Hindlimb muscle (tissue), 1 donor: ENCODE measurements at regions not wholly inside any gene's neighbourhood (a gene's known extent, or its start where the extent isn't known, plus 50 kb on each side); places are given as distances from the start of the nearest gene placed in this dataset.

Source experiments
- DNase-seq: peaks from one replicate; pipeline ENCODE4 v3.0.0-alpha.2; 2013

- peak; percentile 63 for DNase-seq
These were observed 102.3 kb upstream of the TMPRSS2 start for GRCh38 chr21:41610042-41610839.

- DNase-seq: no peak
These were observed 98.7 kb upstream of the TMPRSS2 start for GRCh38 chr21:41606706-41607105.

- no peak for DNase-seq
These were observed 98.0 kb upstream of the TMPRSS2 start for GRCh38 chr21:41605934-41606285.

DNA sequence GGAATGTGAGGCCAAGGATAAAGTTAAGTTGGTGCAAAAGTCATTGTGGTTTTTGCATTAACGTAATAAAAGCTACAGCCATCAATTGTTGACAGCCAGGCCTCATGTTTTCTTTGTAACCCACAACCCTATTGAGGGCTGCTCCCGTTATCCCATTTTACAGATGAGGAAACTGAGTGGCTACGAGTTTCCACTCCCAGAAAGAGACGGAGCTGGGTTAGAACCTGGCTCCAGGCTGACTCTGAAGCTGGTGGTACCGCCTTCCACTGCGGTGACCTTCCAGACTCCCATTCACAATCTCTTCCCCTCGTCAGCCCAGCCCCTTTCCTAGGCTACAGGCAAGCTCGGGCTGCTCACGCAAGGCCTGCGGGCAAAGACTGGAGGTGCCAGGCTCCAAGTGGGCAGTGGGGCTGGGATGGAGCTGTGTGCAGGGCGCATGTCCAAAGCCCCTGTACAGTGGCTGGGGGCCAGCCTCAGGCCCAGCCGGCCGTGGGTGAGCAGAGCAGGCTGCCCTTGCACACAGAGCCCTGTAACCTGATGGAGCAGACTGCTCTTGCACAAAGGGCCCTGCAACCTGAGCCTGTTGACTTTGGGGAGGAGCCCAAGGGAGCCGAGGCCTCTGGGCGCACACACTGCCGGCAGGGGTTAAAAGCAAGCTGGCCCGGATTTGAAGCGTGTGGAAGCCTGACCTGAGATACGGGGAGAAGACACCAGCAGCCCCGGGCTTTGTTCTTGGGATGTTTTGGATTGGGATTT, 97.4 kb upstream of the TMPRSS2 start:
- DNase-seq: no peak

- no peak for DNase-seq
These were observed 96.7 kb upstream of the TMPRSS2 start for GRCh38 chr21:41604583-41605041.

DNA sequence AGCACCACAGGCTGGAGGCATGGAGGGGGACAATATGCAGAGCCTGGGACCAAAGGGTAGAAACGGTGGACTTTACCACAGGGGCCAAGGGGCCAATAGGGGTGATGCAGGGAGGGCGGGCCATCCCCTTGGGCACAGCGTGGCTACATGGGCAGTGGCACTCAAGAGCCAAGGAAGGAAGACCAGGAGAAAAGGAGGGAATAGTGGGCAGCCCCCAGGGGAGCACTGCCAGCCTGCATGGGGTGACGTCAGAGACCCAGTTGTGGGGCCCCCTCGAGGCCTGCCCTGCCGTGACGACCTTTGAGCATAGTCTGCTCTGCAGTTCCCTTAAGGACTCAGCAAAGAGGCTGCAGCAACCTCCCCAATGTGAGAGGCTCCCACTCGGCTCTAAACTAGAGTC, 95.5 kb upstream of the TMPRSS2 start:
- DNase-seq: no peak

GRCh38 chr21:41602531-41602930, 94.6 kb upstream of the TMPRSS2 start:
- no peak for DNase-seq

DNA sequence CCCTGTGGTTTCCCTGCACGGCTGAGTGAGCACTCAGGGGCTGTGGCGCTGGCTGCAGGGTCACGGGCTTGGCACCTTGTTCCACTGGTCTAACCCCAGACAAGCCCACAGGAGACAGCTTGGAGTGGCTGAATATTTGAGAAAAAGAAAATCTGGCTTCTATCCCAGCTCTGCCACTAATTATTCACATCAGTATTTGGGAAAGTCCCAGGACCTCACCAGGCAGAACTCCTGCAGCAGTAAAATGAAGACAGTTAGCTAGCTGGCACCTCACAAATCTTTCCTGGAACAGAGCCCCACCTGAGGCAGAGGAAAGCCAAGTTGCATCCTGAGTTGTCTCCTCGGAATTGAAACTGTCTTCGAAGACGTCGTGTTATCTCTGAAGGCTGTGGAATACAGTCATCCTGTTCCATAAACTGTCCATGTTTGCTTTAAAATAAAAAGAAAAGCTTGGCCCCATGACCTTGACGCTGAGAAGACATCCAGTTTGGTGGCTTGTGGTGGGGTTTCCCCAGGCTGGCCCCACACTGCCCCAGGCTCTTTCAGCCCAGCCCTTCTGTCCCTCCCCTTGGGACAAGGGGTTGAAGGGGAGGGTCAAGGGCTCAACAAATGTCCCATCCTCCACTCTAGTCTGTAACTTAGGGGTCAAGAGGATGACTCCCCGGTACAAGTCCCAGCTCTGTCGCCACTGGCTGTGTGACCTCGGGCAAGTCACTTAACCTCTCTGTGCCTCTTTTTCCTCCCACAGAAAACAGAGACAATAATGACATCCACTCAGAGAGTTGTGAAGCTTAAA, 93.8 kb upstream of the TMPRSS2 start:
- no peak for DNase-seq

DNA sequence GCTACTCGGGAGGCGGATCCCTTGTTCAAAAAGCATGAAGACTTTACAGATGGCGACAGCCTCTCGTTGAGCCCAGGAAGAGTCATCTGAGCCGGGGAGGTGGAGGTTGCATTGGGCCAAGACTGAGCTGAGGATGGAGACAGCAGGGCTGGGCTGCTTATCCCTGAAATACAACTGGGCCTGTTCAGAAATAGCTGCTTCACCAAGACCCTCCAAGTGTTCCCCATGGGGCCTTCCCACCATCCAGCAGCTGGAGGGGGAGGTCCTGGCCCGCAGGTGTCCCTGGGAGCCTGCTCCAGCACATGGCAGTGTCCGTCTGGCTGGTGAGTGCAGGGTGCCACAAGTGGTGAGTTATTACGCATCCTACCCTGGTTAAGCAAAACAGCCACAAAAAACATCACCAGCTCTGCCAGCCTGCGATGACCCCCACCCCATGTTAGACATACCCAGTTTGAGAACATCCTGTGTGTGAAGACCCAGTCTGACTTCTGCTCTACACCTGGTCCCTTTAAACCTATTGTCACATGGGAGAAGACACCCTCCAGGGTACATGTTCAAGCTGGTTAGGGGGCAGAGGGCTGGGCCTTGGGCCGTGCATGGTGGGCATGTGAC, 93.1 kb upstream of the TMPRSS2 start:
- no peak for DNase-seq

- no peak for DNase-seq
These were observed 92.6 kb upstream of the TMPRSS2 start for GRCh38 chr21:41600556-41600955.

- DNase-seq: no peak
These were observed 92.2 kb upstream of the TMPRSS2 start for GRCh38 chr21:41600116-41600515.

- no peak for DNase-seq
These were observed 90.8 kb upstream of the TMPRSS2 start for GRCh38 chr21:41598561-41599431.

DNA sequence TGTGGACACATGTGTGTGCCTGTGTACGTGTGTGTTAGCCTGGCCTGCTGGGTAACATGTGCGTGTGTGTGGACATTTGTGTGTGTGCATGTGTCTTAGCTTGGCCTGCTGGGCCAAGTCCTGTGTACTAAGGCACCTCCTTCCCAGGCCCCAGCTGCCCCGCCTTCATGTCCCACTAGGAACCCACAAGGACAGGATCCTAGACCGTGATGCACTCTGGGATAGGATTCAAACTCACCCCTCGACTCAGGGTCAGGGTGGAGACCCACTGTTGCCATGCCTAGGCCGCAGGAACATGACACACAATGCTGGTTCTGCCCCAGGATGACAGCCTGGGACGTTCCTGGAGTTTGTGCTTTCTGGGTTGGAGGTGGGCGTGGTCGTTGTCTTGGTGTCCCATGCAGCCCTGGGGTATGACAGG, 89.9 kb upstream of the TMPRSS2 start:
- no peak for DNase-seq

- DNase-seq: no peak
These were observed 89.3 kb upstream of the TMPRSS2 start for GRCh38 chr21:41597227-41597626.

DNA sequence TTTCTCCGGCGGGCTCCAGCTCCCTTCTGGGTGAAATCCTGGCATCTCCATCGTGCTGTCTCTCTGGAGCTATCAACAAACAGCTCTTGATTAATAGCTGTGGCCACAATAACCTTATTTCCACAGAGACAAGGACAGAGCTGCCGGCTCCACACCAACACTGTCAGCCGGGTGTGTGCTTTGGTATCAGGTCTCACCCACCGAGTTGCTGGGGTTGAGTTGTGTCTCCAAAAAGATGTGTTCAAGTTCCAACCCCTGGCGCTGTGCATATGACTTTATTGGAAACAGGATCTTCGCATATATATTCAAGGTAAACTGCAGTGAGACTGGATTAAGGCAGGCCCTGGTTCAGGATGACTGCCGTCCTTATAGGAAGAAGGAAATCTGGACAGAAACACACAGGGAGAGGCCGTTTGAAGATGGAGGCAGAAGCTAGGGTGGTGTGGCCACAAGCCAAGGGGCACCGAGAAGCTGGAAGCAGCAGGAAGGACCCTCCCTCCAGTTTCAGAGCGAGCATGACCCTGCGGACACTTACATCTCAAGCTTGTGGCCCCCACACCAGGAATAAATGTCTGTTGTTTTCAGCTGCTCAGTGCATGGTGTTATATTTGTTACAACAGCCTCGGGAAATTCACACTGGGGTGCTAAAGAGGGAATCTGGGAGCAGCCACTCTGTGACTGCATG, 88.4 kb upstream of the TMPRSS2 start:
- DNase-seq: no peak

- no peak for DNase-seq
These were observed 86.3 kb upstream of the TMPRSS2 start for GRCh38 chr21:41594268-41594667.

DNA sequence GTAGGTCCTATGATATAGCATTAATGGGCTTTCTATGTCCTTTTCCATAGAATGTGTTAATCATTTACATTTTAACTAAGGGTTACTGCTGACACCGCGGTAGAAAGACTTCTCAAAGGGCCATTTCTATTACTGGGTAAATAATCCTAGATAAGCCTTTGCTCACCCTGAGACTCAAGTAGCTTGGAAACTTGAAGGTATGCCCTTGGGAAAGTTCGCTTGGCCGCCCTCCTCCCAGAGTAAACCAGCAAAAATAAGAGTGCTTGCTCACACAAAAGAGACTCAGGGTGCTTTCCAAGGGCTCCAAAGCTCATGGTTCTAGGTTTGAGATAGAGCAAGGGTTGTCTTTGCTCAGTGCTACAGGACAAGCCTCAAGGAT, 85.8 kb upstream of the TMPRSS2 start:
- no peak for DNase-seq

DNA sequence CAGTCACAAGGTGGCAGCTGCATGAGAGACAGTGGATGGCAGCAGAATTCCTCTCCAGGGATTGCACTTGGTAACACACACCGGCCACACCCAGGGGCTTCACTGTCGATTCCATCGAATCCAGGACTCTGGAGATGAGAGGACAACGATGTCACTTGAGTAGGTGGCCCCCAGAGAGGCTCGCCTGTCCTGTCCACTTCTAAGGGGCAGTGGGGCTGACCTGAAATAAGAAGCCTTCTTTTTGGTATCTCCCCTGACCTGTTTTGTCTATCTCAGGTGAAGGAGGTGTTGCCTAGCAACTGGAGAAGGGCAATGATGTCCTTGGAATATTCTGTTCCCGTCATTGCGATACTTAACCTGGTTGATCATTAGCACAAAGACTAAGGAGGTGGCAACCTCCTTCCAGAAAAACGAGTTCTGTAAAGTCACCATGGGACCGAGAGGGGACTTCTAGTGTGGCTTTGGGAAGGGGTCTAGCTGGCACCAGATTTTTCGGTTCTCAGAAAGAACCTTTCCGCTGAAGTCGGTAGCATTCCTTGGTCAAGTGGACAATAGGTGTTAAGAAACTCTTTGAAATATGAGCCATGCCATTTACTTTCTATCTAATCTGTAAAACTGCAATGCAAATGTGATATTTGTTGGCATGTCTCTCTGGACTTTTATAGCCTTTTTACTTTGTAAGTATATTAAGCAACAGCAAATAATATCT, 85.2 kb upstream of the TMPRSS2 start:
- no peak for DNase-seq

DNA sequence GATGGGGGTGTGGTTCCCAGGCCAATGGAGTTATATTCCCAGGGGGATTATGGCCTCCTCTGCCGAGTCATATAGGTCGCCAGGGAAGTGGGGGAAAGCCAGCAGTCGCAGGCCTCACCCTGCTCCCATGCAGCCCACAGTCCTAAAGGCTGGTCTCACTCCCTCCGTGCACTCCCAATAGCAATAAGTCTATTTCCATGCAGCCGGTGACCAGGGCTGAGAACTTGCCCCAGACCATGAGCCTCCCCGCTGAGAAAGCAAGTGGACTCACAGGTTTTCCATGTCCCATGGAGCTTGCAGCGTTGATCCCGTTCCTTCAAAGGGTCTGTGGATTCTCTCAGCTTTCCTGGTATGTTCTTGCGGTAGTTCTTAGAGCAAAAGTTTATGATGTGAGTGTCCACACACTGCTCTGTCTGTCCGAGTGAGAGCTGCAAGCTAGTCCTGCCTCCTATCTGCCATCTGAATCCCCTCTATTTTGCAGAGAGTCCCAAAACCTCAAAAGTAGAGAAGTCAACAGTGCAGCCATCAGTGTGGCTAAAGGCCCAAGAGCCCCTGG, 81.7 kb upstream of the TMPRSS2 start:
- no peak for DNase-seq

DNA sequence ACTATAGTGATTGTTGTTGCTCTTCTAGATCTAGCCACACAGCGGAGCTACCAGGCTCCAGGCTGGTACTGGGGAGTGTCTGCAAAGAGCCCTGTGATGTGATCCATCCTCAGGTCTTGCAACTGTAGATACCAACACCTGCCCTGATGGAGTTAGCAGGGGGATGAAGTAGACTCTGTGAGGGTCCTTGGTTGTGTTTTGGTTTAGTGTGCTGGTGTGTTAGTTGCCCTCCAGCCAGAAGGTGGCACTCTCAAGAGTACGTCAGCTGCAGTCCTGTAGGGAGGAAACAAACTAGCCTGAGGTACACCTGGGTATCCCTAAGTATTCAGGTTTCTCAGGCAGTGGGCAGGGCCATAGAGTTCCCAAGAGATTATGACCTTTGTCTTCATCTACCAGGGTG, 81.2 kb upstream of the TMPRSS2 start:
- DNase-seq: no peak
